ENCODE measurements at regions not wholly inside any gene's neighbourhood (a gene's known extent, or its start where the extent isn't known, plus 50 kb on each side); places are given as distances from the start of the nearest gene placed in this dataset.

GRCh38 chr3:152100491-152101132 is 168.1 kb upstream of the MBNL1 start:
- no peak overlapping the region for H3K4me3 ChIP-seq
- 71 to 77% methylated on average over 3 of the region's 3 CpGs for WGBS, 2 donors
- no peaks in the 10 kb centered on the region for H3K9me3 ChIP-seq
- peak overlapping the region in 2 of 4 donors; percentile 84 to 87 for H3K27ac ChIP-seq
- peaks cover 0 to 31% (median 21%) of the 10 kb centered on the region in 4 donors for H3K4me1 ChIP-seq
- TF ChIP-seq POLR2A (IDR thresholded peaks at IDR 0.05) (no peak), CTCF (IDR thresholded peaks at IDR 0.05) (no peak), EP300 (IDR thresholded peaks at IDR 0.05) (no peak), POLR2AphosphoS5 (IDR thresholded peaks at IDR 0.05) (no peak)
- intact Hi-C loops (cut with DNase I): no loop called here
- no peaks in the 10 kb centered on the region for H3K36me3 ChIP-seq
- no peak for DNase-seq
- H3K27me3 ChIP-seq: no peaks in the 10 kb centered on the region

- Histone ChIP-seq H3K4me3 (no peak overlapping the region), H3K27me3 (no peaks in the 10 kb centered on the region), H3K27ac (no peak overlapping the region), H3K36me3 (no peaks in the 10 kb centered on the region), H3K9me3 (no peaks in the 10 kb centered on the region), H3K4me1 (peaks cover 0 to 13% (median 9%) of the 10 kb centered on the region in 4 donors)
- intact Hi-C loops (cut with DNase I): no loop called here
- DNase-seq: no peak
- TF ChIP-seq POLR2AphosphoS5 (IDR thresholded peaks at IDR 0.05) (no peak), POLR2A (IDR thresholded peaks at IDR 0.05) (no peak), EP300 (IDR thresholded peaks at IDR 0.05) (no peak), CTCF (IDR thresholded peaks at IDR 0.05) (no peak)
- WGBS, 2 donors: 91 to 93% methylated on average over 7 of the region's 7 CpGs
Observed at GRCh38 chr3:152102410-152102809, 166.3 kb upstream of the MBNL1 start.

- no peak for TF ChIP-seq CTCF (IDR thresholded peaks at IDR 0.05)
- TF ChIP-seq POLR2AphosphoS5 (IDR thresholded peaks at IDR 0.05): no peak
- no peak for TF ChIP-seq POLR2A (IDR thresholded peaks at IDR 0.05)
- no peak for TF ChIP-seq EP300 (IDR thresholded peaks at IDR 0.05)
- Histone ChIP-seq H3K9me3 (no peaks in the 10 kb centered on the region), H3K27me3 (no peaks in the 10 kb centered on the region), H3K36me3 (no peaks in the 10 kb centered on the region), H3K27ac (no peak overlapping the region), H3K4me3 (no peak overlapping the region), H3K4me1 (peaks cover 0 to 5% (median 1%) of the 10 kb centered on the region in 4 donors)
- 87 to 91% methylated on average over 1 of the region's 1 CpG for WGBS, 2 donors
- intact Hi-C loops (cut with DNase I): no loop called here
- no peak for DNase-seq
Observed at GRCh38 chr3:152103257-152103656, 165.5 kb upstream of the MBNL1 start.

- intact Hi-C loops (cut with DNase I): no loop called here
- DNase-seq: no peak
- no peaks in the 10 kb centered on the region for H3K27me3 ChIP-seq
- no peaks in the 10 kb centered on the region for H3K36me3 ChIP-seq
- TF ChIP-seq EP300 (IDR thresholded peaks at IDR 0.05) (no peak), POLR2A (IDR thresholded peaks at IDR 0.05) (no peak), POLR2AphosphoS5 (IDR thresholded peaks at IDR 0.05) (no peak), CTCF (IDR thresholded peaks at IDR 0.05) (no peak)
- H3K4me1 ChIP-seq: no peaks in the 10 kb centered on the region
- WGBS, 2 donors: 70 to 84% methylated on average over 3 of the region's 3 CpGs
- no peaks in the 10 kb centered on the region for H3K9me3 ChIP-seq
- H3K27ac ChIP-seq: no peak overlapping the region
- no peak overlapping the region for H3K4me3 ChIP-seq
Observed at GRCh38 chr3:152104847-152105415, 163.8 kb upstream of the MBNL1 start.
